ENCODE measurements at regions not wholly inside any gene's neighbourhood (a gene's known extent, or its start where the extent isn't known, plus 50 kb on each side); places are given as distances from the start of the nearest gene placed in this dataset.

DNA sequence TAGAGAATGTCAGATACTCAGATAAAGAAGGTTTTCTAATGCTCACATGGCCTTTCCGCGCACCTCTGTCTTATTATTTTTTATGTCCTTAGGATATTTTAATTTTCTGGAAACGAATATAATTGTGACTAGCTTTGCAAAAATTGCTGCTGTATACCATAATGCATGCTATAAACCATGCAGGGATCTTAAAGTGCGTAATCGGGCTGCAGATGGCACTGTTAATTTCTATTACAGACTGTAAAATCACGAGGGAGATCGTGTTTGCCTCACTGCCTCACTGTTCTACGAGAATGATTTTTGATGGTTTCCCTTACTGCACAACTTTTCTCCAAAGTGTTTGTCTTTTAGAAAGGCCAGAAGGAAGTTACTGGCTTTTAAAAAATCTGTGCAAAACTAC is 356.1 kb downstream of the TUSC1 start:
- TF ChIP-seq RAD21 (IDR thresholded peaks at IDR 0.05; ENCODE audit: low read depth) (no peak), USF1 (IDR thresholded peaks at IDR 0.05) (no peak), FOXM1 (IDR thresholded peaks at IDR 0.05; ENCODE audit: borderline replicate concordance, low read depth) (no peak), EGR1 (IDR thresholded peaks at IDR 0.05) (no peak), TEAD4 (IDR thresholded peaks at IDR 0.05) (no peak), CEBPB (IDR thresholded peaks at IDR 0.05) (no peak), TAF1 (IDR thresholded peaks at IDR 0.05; ENCODE audit: low read depth) (no peak), TCF12 (IDR thresholded peaks at IDR 0.05; ENCODE audit: low read depth) (no peak), CREB1 (IDR thresholded peaks at IDR 0.05; ENCODE audit: low read depth) (no peak), NFIC (IDR thresholded peaks at IDR 0.05) (no peak)
- TF ChIP-seq, protein P1, sequence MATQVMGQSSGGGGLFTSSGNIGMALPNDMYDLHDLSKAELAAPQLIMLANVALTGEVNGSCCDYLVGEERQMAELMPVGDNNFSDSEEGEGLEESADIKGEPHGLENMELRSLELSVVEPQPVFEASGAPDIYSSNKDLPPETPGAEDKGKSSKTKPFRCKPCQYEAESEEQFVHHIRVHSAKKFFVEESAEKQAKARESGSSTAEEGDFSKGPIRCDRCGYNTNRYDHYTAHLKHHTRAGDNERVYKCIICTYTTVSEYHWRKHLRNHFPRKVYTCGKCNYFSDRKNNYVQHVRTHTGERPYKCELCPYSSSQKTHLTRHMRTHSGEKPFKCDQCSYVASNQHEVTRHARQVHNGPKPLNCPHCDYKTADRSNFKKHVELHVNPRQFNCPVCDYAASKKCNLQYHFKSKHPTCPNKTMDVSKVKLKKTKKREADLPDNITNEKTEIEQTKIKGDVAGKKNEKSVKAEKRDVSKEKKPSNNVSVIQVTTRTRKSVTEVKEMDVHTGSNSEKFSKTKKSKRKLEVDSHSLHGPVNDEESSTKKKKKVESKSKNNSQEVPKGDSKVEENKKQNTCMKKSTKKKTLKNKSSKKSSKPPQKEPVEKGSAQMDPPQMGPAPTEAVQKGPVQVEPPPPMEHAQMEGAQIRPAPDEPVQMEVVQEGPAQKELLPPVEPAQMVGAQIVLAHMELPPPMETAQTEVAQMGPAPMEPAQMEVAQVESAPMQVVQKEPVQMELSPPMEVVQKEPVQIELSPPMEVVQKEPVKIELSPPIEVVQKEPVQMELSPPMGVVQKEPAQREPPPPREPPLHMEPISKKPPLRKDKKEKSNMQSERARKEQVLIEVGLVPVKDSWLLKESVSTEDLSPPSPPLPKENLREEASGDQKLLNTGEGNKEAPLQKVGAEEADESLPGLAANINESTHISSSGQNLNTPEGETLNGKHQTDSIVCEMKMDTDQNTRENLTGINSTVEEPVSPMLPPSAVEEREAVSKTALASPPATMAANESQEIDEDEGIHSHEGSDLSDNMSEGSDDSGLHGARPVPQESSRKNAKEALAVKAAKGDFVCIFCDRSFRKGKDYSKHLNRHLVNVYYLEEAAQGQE (IDR thresholded peaks at IDR 0.05; ENCODE audit: low read depth), result no peak

DNA sequence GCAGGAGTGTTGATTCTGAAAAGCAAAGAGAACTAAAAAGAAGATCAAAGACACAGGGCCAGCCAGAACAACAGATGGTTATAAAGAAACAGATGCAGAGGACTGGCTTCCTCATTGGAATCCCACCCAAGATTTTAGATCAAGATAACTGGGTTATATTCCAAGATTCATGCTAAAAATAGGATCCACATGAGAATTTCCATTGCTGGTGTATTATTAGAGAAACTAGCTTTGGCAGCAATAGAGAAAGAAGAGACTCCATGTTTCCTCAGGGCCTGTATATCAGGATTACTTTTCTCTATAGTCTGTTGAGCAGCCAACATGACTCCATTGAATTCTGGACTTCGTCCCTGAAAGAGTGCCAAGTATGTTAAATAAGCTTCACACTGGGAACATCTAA is 367.3 kb downstream of the TUSC1 start:
- TF ChIP-seq NFIC (IDR thresholded peaks at IDR 0.05) (no peak), FOXM1 (IDR thresholded peaks at IDR 0.05; ENCODE audit: borderline replicate concordance, low read depth) (no peak), RAD21 (IDR thresholded peaks at IDR 0.05; ENCODE audit: low read depth) (no peak), TCF12 (IDR thresholded peaks at IDR 0.05; ENCODE audit: low read depth) (no peak), CREB1 (IDR thresholded peaks at IDR 0.05; ENCODE audit: low read depth) (no peak), TAF1 (IDR thresholded peaks at IDR 0.05; ENCODE audit: low read depth) (no peak), TEAD4 (IDR thresholded peaks at IDR 0.05) (no peak), EGR1 (IDR thresholded peaks at IDR 0.05) (no peak), USF1 (IDR thresholded peaks at IDR 0.05) (no peak), YY1 (IDR thresholded peaks at IDR 0.05; ENCODE audit: low read depth) (no peak), CEBPB (IDR thresholded peaks at IDR 0.05) (no peak), ZBTB7A (IDR thresholded peaks at IDR 0.05; ENCODE audit: low read depth) (no peak), MAX (IDR thresholded peaks at IDR 0.05) (no peak), EP300 (IDR thresholded peaks at IDR 0.05; ENCODE audit: borderline replicate concordance) (no peak)
- TF ChIP-seq, protein P1 (IDR thresholded peaks at IDR 0.05; ENCODE audit: low read depth), result no peak

DNA sequence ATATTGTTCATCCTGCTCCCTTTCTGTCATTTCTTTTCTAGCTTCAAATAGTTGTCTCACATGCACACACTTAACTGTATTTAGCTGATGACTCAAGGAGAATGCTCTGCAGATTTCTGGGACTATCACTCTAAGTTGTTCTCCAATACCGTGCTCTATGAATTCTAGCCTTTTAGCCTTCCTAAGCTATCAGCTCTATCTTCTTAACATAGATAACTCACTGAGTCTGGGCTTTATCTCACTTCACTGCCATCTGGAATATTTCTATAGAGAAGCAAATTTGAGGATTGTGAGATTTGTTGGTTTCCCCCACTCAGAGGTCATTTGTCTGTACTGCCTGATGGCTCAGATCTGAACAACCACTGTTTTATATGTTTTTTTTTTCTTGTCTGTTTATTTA is 369.7 kb downstream of the TUSC1 start:
- TF ChIP-seq RAD21 (IDR thresholded peaks at IDR 0.05; ENCODE audit: low read depth) (no peak), NFIC (IDR thresholded peaks at IDR 0.05) (no peak), EP300 (IDR thresholded peaks at IDR 0.05; ENCODE audit: borderline replicate concordance) (no peak), ZBTB7A (IDR thresholded peaks at IDR 0.05; ENCODE audit: low read depth) (no peak), TCF12 (IDR thresholded peaks at IDR 0.05; ENCODE audit: low read depth) (no peak), MAX (IDR thresholded peaks at IDR 0.05) (no peak), FOXM1 (IDR thresholded peaks at IDR 0.05; ENCODE audit: borderline replicate concordance, low read depth) (no peak), CEBPB (IDR thresholded peaks at IDR 0.05) (no peak), USF1 (IDR thresholded peaks at IDR 0.05) (no peak)

DNA sequence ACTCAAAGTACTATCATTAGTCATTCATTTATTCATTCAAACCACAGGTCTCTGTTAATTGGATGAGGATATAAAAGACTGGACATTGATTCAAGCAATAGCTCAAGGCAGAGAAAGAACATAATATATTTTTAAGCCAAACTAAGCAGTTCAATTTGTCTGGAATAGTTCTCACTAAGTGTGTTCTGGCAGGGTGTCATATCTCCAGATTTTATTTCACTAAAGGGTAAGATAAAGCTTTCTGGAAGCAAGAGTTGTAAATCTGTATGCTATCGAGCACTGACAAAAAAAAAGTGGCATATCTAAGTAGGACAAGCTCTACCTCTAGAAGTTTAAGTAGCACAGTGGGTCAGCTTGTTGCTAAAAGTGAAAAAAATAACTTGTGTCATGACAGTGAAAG is 375.6 kb downstream of the TUSC1 start:
- TF ChIP-seq TAF1 (IDR thresholded peaks at IDR 0.05; ENCODE audit: low read depth) (no peak), TEAD4 (IDR thresholded peaks at IDR 0.05) (no peak), USF1 (IDR thresholded peaks at IDR 0.05) (no peak), MAX (IDR thresholded peaks at IDR 0.05) (no peak), NFIC (IDR thresholded peaks at IDR 0.05) (no peak), YY1 (IDR thresholded peaks at IDR 0.05; ENCODE audit: low read depth) (no peak), ZBTB7A (IDR thresholded peaks at IDR 0.05; ENCODE audit: low read depth) (no peak), TCF12 (IDR thresholded peaks at IDR 0.05; ENCODE audit: low read depth) (no peak), EGR1 (IDR thresholded peaks at IDR 0.05) (no peak), FOXM1 (IDR thresholded peaks at IDR 0.05; ENCODE audit: borderline replicate concordance, low read depth) (no peak), CEBPB (IDR thresholded peaks at IDR 0.05) (no peak), EP300 (IDR thresholded peaks at IDR 0.05; ENCODE audit: borderline replicate concordance) (no peak), RAD21 (IDR thresholded peaks at IDR 0.05; ENCODE audit: low read depth) (no peak), CREB1 (IDR thresholded peaks at IDR 0.05; ENCODE audit: low read depth) (no peak)
- TF ChIP-seq, protein P1 (IDR thresholded peaks at IDR 0.05; ENCODE audit: low read depth), result no peak
